T-helper 1 cell treated with Interleukin-12 subunit alpha and Interleukin-12 subunit beta and Interleukin-4 antibody, amounts not matched to agents 30 μg/mL and 1 μg/mL, for 36 hours (primary cell): ENCODE measurements at regions not wholly inside any gene's neighbourhood (a gene's known extent, or its start where the extent isn't known, plus 50 kb on each side); places are given as distances from the start of the nearest gene placed in this dataset.

Experiments
- H3K27ac Mint-ChIP-seq: one replicate; pipeline ENCODE4 v1.8.0; 2021; ENCODE audit warnings: mild to moderate bottlenecking, mixed read lengths
- H3K27me3 Mint-ChIP-seq: one replicate; pipeline ENCODE4 v1.8.0; 2021; ENCODE audit warnings: low read depth, mixed read lengths
- H3K36me3 Mint-ChIP-seq: one replicate; pipeline ENCODE4 v1.8.0; 2021; ENCODE audit warnings: low read depth, mixed read lengths
- H3K4me1 Mint-ChIP-seq: one replicate; pipeline ENCODE4 v1.8.0; 2021; ENCODE audit warnings: low read depth, mixed read lengths
- H3K4me3 Mint-ChIP-seq: one replicate; pipeline ENCODE4 v1.8.0; 2021; ENCODE audit warnings: mild to moderate bottlenecking, moderate library complexity, mixed read lengths
- H3K9me3 Mint-ChIP-seq: one replicate; pipeline ENCODE4 v1.8.0; 2021; ENCODE audit warnings: mixed read lengths

GRCh38 chr21:35414056-35414455, 365.0 kb upstream of the RUNX1 start:
- Mint-ChIP-seq H3K27ac (no peak overlapping the region), H3K9me3 (peaks cover 5% of the 10 kb centered on the region), H3K36me3 (no peaks in the 10 kb centered on the region), H3K4me3 (no peak overlapping the region), H3K27me3 (peaks cover 9% of the 10 kb centered on the region), H3K4me1 (no peaks in the 10 kb centered on the region)

GRCh38 chr21:35412231-35412630, 363.1 kb upstream of the RUNX1 start:
- Mint-ChIP-seq H3K36me3 (no peaks in the 10 kb centered on the region), H3K4me3 (no peak overlapping the region), H3K4me1 (peaks cover 2% of the 10 kb centered on the region), H3K9me3 (peaks cover 5% of the 10 kb centered on the region), H3K27me3 (peaks cover 9% of the 10 kb centered on the region), H3K27ac (no peak overlapping the region)

GRCh38 chr21:35411434-35411833, 362.3 kb upstream of the RUNX1 start:
- H3K4me1 Mint-ChIP-seq = peaks cover 2% of the 10 kb centered on the region
- H3K27me3 Mint-ChIP-seq = peaks cover 9% of the 10 kb centered on the region
- no peaks in the 10 kb centered on the region for H3K9me3 Mint-ChIP-seq
- H3K36me3 Mint-ChIP-seq = no peaks in the 10 kb centered on the region
- H3K27ac Mint-ChIP-seq = no peak overlapping the region
- H3K4me3 Mint-ChIP-seq = no peak overlapping the region

- Mint-ChIP-seq H3K4me1 (peaks cover 2% of the 10 kb centered on the region), H3K27me3 (peaks cover 9% of the 10 kb centered on the region), H3K4me3 (no peak overlapping the region)
Measured at GRCh38 chr21:35410656-35411055, 361.6 kb upstream of the RUNX1 start.

GRCh38 chr21:35410123-35410522, 361.0 kb upstream of the RUNX1 start:
- Mint-ChIP-seq H3K27ac (no peak overlapping the region), H3K4me3 (no peak overlapping the region), H3K27me3 (peaks cover 9% of the 10 kb centered on the region), H3K36me3 (no peaks in the 10 kb centered on the region), H3K4me1 (peaks cover 2% of the 10 kb centered on the region), H3K9me3 (no peaks in the 10 kb centered on the region)

More at GRCh38 chr21:35410656-35411055, 361.6 kb upstream of the RUNX1 start:
- no peak overlapping the region for H3K27ac Mint-ChIP-seq
- no peaks in the 10 kb centered on the region for H3K9me3 Mint-ChIP-seq
- no peaks in the 10 kb centered on the region for H3K36me3 Mint-ChIP-seq

- H3K36me3 Mint-ChIP-seq = no peaks in the 10 kb centered on the region
- H3K4me3 Mint-ChIP-seq = no peak overlapping the region
- peaks cover 2% of the 10 kb centered on the region for H3K4me1 Mint-ChIP-seq
- peaks cover 1% of the 10 kb centered on the region for H3K27me3 Mint-ChIP-seq
- no peaks in the 10 kb centered on the region for H3K9me3 Mint-ChIP-seq
- H3K27ac Mint-ChIP-seq = no peak overlapping the region
Measured at GRCh38 chr21:35408401-35408800, 359.3 kb upstream of the RUNX1 start.

- peaks cover 2% of the 10 kb centered on the region for H3K4me1 Mint-ChIP-seq
- no peak overlapping the region for H3K4me3 Mint-ChIP-seq
- H3K27me3 Mint-ChIP-seq = no peaks in the 10 kb centered on the region
- H3K27ac Mint-ChIP-seq = no peak overlapping the region
- H3K9me3 Mint-ChIP-seq = no peaks in the 10 kb centered on the region
- H3K36me3 Mint-ChIP-seq = no peaks in the 10 kb centered on the region
Measured at GRCh38 chr21:35406635-35407034, 357.5 kb upstream of the RUNX1 start.

- Mint-ChIP-seq H3K4me1 (peaks cover 2% of the 10 kb centered on the region), H3K27ac (no peak overlapping the region)
Measured at GRCh38 chr21:35405981-35406380, 356.9 kb upstream of the RUNX1 start.

GRCh38 chr21:35404247-35404646, 355.1 kb upstream of the RUNX1 start:
- H3K4me1 Mint-ChIP-seq = peaks cover 10% of the 10 kb centered on the region
- H3K9me3 Mint-ChIP-seq = no peaks in the 10 kb centered on the region
- no peak overlapping the region for H3K4me3 Mint-ChIP-seq
- no peak overlapping the region for H3K27ac Mint-ChIP-seq
- H3K27me3 Mint-ChIP-seq = no peaks in the 10 kb centered on the region
- no peaks in the 10 kb centered on the region for H3K36me3 Mint-ChIP-seq

More at GRCh38 chr21:35405981-35406380, 356.9 kb upstream of the RUNX1 start:
- no peaks in the 10 kb centered on the region for H3K9me3 Mint-ChIP-seq
- no peaks in the 10 kb centered on the region for H3K36me3 Mint-ChIP-seq
- H3K27me3 Mint-ChIP-seq = no peaks in the 10 kb centered on the region
- no peak overlapping the region for H3K4me3 Mint-ChIP-seq

- Mint-ChIP-seq H3K4me3 (no peak overlapping the region), H3K27me3 (peaks cover 3% of the 10 kb centered on the region), H3K9me3 (no peaks in the 10 kb centered on the region), H3K4me1 (peaks cover 17% of the 10 kb centered on the region), H3K27ac (no peak overlapping the region), H3K36me3 (no peaks in the 10 kb centered on the region)
Measured at GRCh38 chr21:35402061-35402460, 353.0 kb upstream of the RUNX1 start.

GRCh38 chr21:35401476-35401875, 352.4 kb upstream of the RUNX1 start:
- no peaks in the 10 kb centered on the region for H3K9me3 Mint-ChIP-seq
- H3K36me3 Mint-ChIP-seq = no peaks in the 10 kb centered on the region
- no peak overlapping the region for H3K27ac Mint-ChIP-seq
- peaks cover 3% of the 10 kb centered on the region for H3K27me3 Mint-ChIP-seq
- no peak overlapping the region for H3K4me3 Mint-ChIP-seq
- peaks cover 17% of the 10 kb centered on the region for H3K4me1 Mint-ChIP-seq

- Mint-ChIP-seq H3K9me3 (no peaks in the 10 kb centered on the region), H3K27ac (no peak overlapping the region), H3K4me1 (peaks cover 17% of the 10 kb centered on the region), H3K36me3 (no peaks in the 10 kb centered on the region), H3K4me3 (no peak overlapping the region), H3K27me3 (peaks cover 3% of the 10 kb centered on the region)
Measured at GRCh38 chr21:35400233-35400939, 351.3 kb upstream of the RUNX1 start.

- Mint-ChIP-seq H3K36me3 (no peaks in the 10 kb centered on the region), H3K27ac (no peak overlapping the region), H3K9me3 (no peaks in the 10 kb centered on the region), H3K27me3 (peaks cover 3% of the 10 kb centered on the region), H3K4me1 (peaks cover 17% of the 10 kb centered on the region), H3K4me3 (no peak overlapping the region)
Measured at GRCh38 chr21:35399706-35400105, 350.6 kb upstream of the RUNX1 start.

- Mint-ChIP-seq H3K4me3 (no peak overlapping the region), H3K27ac (no peak overlapping the region), H3K9me3 (no peaks in the 10 kb centered on the region), H3K36me3 (no peaks in the 10 kb centered on the region), H3K27me3 (peaks cover 3% of the 10 kb centered on the region), H3K4me1 (peaks cover 17% of the 10 kb centered on the region)
Measured at GRCh38 chr21:35399002-35399530, 350.0 kb upstream of the RUNX1 start.

GRCh38 chr21:35398346-35398982, 349.4 kb upstream of the RUNX1 start:
- H3K4me3 Mint-ChIP-seq = no peak overlapping the region
- H3K9me3 Mint-ChIP-seq = no peaks in the 10 kb centered on the region
- peaks cover 17% of the 10 kb centered on the region for H3K4me1 Mint-ChIP-seq
- H3K27ac Mint-ChIP-seq = no peak overlapping the region
- H3K27me3 Mint-ChIP-seq = peaks cover 3% of the 10 kb centered on the region
- no peaks in the 10 kb centered on the region for H3K36me3 Mint-ChIP-seq
